HepG2 (cell line): ENCODE measurements at regions not wholly inside any gene's neighbourhood (a gene's known extent, or its start where the extent isn't known, plus 50 kb on each side); places are given as distances from the start of the nearest gene placed in this dataset.

ENCODE experiments used
- ATAC-seq: fragments of 200-7000 bp; cut with Tn5 transposase; 3 replicates; pipeline ENCODE4 v1.9.1; 2020; ENCODE audit warnings: mild to moderate bottlenecking, moderate library complexity
- BruUV-seq: library from RNA; stranded (reverse); fragments of 400-500 nt; replicated peaks from 2 replicates; lab custom pipeline; 2021; lab: Mats Ljungman, UMichigan
- CTCF ChIA-PET: fragments of 300-600 bp; formaldehyde crosslinking; extraction: SDS; loops from one replicate; lab custom pipeline; 2021; ENCODE audit warnings: low total read pairs, inconsistent platforms, low intra/inter-chr PET ratio; lab: Yijun Ruan, JAX
- POLR2A ChIA-PET: fragments of 350-600 bp; sonication (Branson Sonifier 250); formaldehyde crosslinking; loops from one replicate; lab custom pipeline; 2020; ENCODE audit warnings: antibody characterized with exemption, inconsistent platforms; lab: Yijun Ruan, JAX
- DNase-seq: peaks from one replicate; pipeline ENCODE4 v3.0.0-alpha.2; 2015; ENCODE audit warnings: low spot score
- FAIRE-seq: peaks from 3 replicates; lab custom pipeline; 2011; peaks lifted over from hg19 to GRCh38; lab: Jason Lieb, UNC
- H2AFZ ChIP-seq: one replicate; pipeline ENCODE4 v1.6.1; 2011; ENCODE audit warnings: low read length, inconsistent platforms
- H3K27ac ChIP-seq: fragments of 300-600 bp; 3 replicates; pipeline ENCODE4 v1.8.0; 2011; ENCODE audit warnings: mixed run types, mild to moderate bottlenecking, mixed read lengths, low read length, inconsistent platforms; ENCODE audit not compliant: insufficient read depth; ENCODE audit errors: extremely low read length
- H3K27me3 ChIP-seq, 2 experiments: fragments of 200-600 bp in 1 of 2; 2 replicates in 1 of 2; 3 replicates in 1 of 2; pipeline versions ENCODE4 v1.6.0 to v1.8.0; 2011; ENCODE audit warnings: low read length in 2 of 2, mild to moderate bottlenecking in 2 of 2, moderate library complexity in 2 of 2, inconsistent platforms in 1 of 2; ENCODE audit not compliant: insufficient read depth in 2 of 2, control insufficient read depth in 1 of 2
- H3K36me3 ChIP-seq, 2 experiments: fragments of 200-600 bp in 1 of 2; replicated peaks in 1 of 2; 2 replicates in 1 of 2; 3 replicates in 1 of 2; pipeline versions ENCODE4 v1.5.1 to v1.8.0; 2011; ENCODE audit warnings: low read length in 2 of 2, inconsistent platforms in 1 of 2; ENCODE audit not compliant: insufficient read depth in 2 of 2, control insufficient read depth in 1 of 2
- H3K4me1 ChIP-seq: 2 replicates; pipeline ENCODE4 v1.5.1; 2012; ENCODE audit warnings: low read length, inconsistent platforms; ENCODE audit not compliant: insufficient read depth
- H3K4me2 ChIP-seq: 2 replicates; pipeline ENCODE4 v1.6.0; 2011; ENCODE audit warnings: low read depth, low read length, inconsistent platforms
- H3K4me3 ChIP-seq, 3 experiments: fragments of 200-600 bp in 1 of 3; sonication (generic), shearing (Covaris generic) in 1 of 3; replicated peaks in 1 of 3; 2 replicates each; pipeline ENCODE4 v1.5.1; 2011 to 2016; ENCODE audit warnings: low read length in 3 of 3, inconsistent platforms in 2 of 3, low read depth in 2 of 3, mild to moderate bottlenecking in 2 of 3, control low read depth in 1 of 3, mixed read lengths in 1 of 3; ENCODE audit not compliant: insufficient read depth in 1 of 3
- H3K79me2 ChIP-seq: one replicate; pipeline ENCODE4 v1.6.1; 2011; ENCODE audit warnings: low read length, inconsistent platforms; ENCODE audit not compliant: insufficient read depth
- H3K9ac ChIP-seq: 2 replicates; pipeline ENCODE4 v1.6.0; 2011; ENCODE audit warnings: mild to moderate bottlenecking, low read depth, low read length, inconsistent platforms; ENCODE audit not compliant: insufficient read depth
- H3K9me3 ChIP-seq: 2 replicates; pipeline ENCODE4 v1.5.1; 2012; ENCODE audit warnings: mild to moderate bottlenecking, low read length
- H4K20me1 ChIP-seq: 2 replicates; pipeline ENCODE4 v1.6.0; 2011; ENCODE audit warnings: inconsistent platforms, mild to moderate bottlenecking, low read length, moderate library complexity; ENCODE audit not compliant: insufficient read depth
- CHD2 ChIP-seq: IDR thresholded peaks from 2 replicates; pipeline ENCODE4 v1.6.1; 2011; ENCODE audit warnings: low read depth, low read length, improper control_type of control experiment
- GLI4 ChIP-seq: sonication (generic); formaldehyde crosslinking; IDR thresholded peaks from 2 replicates; pipeline ENCODE4 v1.5.1; 2020; ENCODE audit warnings: missing genetic modification reagents, mild to moderate bottlenecking, moderate library complexity, borderline replicate concordance
- POLR2AphosphoS2 ChIP-seq: IDR thresholded peaks from 2 replicates; pipeline ENCODE4 v1.6.1; 2011; ENCODE audit warnings: low read depth, low read length, improper control_type of control experiment
- SP1 ChIP-seq, 2 experiments: fragments of 450-650 bp in 1 of 2; sonication (generic) in 1 of 2; formaldehyde crosslinking in 1 of 2; IDR thresholded peaks; 2 replicates each; pipeline versions ENCODE4 v1.4.0 to v1.6.1; 2016 to 2020; ENCODE audit warnings: missing genetic modification reagents in 1 of 2
- SRY ChIP-seq: sonication (generic); formaldehyde crosslinking; IDR thresholded peaks from 2 replicates; pipeline ENCODE4 v1.8.0; 2022; ENCODE audit warnings: mild to moderate bottlenecking, missing genetic modification reagents
- ZNF292 ChIP-seq: sonication (generic); formaldehyde crosslinking; IDR thresholded peaks from 2 replicates; pipeline ENCODE4 v1.8.1; 2022; ENCODE audit warnings: mild to moderate bottlenecking, low read depth, missing genetic modification reagents, borderline replicate concordance
- ZNF441 ChIP-seq: sonication (generic); formaldehyde crosslinking; IDR thresholded peaks from 2 replicates; pipeline ENCODE4 v1.7.0; 2021; ENCODE audit warnings: missing genetic modification reagents, borderline replicate concordance
- ZNF607 ChIP-seq: sonication (generic); formaldehyde crosslinking; IDR thresholded peaks from 2 replicates; pipeline ENCODE4 v1.5.1; 2020; ENCODE audit warnings: missing genetic modification reagents, mild to moderate bottlenecking, borderline replicate concordance
- ZNF670 ChIP-seq: sonication (generic); formaldehyde crosslinking; IDR thresholded peaks from 2 replicates; pipeline ENCODE4 v1.8.0; 2022; ENCODE audit warnings: mild to moderate bottlenecking, missing genetic modification reagents, borderline replicate concordance
- ZNF775 ChIP-seq: sonication (generic); formaldehyde crosslinking; IDR thresholded peaks from 2 replicates; pipeline ENCODE4 v1.4.0; 2020; ENCODE audit warnings: missing genetic modification reagents, mild to moderate bottlenecking, moderate library complexity, borderline replicate concordance
- WGBS: methylation state at CpG from one replicate; pipeline ENCODE4 v1.1.6; 2017; ENCODE audit warnings: low lambda C conversion rate; 5-methylcytosine and 5-hydroxymethylcytosine counted together
- in situ Hi-C: cut with HindIII; loops from 2 replicates; pipeline ENCODE4 v1.10.0; 2017; ENCODE audit warnings: low pct_unique_long_range_greater_than_20kb; ENCODE audit not compliant: extremely low pct_ligation_motif_present
- intact Hi-C: fragments of 100-400 bp; cut with micrococcal nuclease; formaldehyde crosslinking; loops from one replicate; pipeline ENCODE4 v1.10.0; 2022; ENCODE audit not compliant: unreplicated experiment
- TF ChIP-seq, protein P1 (sequence below): sonication (generic); formaldehyde crosslinking; IDR thresholded peaks from 2 replicates; pipeline ENCODE4 v1.4.0; 2020; ENCODE audit warnings: missing genetic modification reagents
- TF ChIP-seq, protein P2 (sequence below): IDR thresholded peaks from 2 replicates; pipeline ENCODE4 v1.6.1; 2016; ENCODE audit warnings: missing biosample characterization, missing genetic modification reagents, low read depth
- TF ChIP-seq, protein P3 (sequence below): sonication (generic); formaldehyde crosslinking; IDR thresholded peaks from 2 replicates; pipeline ENCODE4 v1.8.1; 2023; ENCODE audit warnings: mild to moderate bottlenecking, missing genetic modification reagents

DNA sequence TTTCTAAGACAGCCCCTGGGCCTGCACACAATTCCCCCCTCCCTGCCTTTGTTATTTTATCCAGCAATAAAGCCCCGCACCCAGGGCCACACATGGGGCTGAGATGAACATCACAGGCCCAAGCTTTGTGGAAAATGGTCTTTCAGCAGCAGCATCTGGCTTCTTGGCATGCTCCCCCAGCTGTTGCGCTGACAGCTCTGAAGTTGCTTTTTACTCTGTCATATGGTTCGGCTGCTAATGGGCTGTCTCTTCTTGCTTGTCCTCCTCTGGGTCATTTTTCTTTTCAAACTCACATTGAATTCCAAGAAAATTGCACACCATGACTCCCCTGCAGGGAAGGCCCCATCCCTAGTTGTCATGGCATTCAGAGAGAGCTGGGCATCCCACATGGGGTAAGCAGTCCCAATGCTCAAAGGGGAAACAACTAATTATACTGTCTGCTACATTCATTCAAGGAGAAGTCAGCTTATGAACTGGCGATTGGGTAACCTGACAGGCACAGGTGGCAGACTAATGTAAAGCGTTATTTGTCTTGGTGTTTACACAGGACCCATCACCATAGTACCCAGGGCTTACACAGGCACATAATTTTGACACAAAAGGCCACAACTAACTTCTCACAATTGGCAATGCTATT, 74.0 kb upstream of the CDKN3 start (continued):
- TF ChIP-seq SP1 (IDR thresholded peaks at IDR 0.05) (no peak), SP1 (CRISPR knock-in tag; IDR thresholded peaks at IDR 0.05) (no peak), ZNF292 (CRISPR knock-in tag) (no peak), ZNF441 (CRISPR knock-in tag) (no peak), CHD2 (no peak), ZNF775 (CRISPR knock-in tag) (no peak)
- TF ChIP-seq, protein P1, sequence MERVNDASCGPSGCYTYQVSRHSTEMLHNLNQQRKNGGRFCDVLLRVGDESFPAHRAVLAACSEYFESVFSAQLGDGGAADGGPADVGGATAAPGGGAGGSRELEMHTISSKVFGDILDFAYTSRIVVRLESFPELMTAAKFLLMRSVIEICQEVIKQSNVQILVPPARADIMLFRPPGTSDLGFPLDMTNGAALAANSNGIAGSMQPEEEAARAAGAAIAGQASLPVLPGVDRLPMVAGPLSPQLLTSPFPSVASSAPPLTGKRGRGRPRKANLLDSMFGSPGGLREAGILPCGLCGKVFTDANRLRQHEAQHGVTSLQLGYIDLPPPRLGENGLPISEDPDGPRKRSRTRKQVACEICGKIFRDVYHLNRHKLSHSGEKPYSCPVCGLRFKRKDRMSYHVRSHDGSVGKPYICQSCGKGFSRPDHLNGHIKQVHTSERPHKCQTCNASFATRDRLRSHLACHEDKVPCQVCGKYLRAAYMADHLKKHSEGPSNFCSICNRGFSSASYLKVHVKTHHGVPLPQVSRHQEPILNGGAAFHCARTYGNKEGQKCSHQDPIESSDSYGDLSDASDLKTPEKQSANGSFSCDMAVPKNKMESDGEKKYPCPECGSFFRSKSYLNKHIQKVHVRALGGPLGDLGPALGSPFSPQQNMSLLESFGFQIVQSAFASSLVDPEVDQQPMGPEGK, result no peak
- TF ChIP-seq, protein P2, sequence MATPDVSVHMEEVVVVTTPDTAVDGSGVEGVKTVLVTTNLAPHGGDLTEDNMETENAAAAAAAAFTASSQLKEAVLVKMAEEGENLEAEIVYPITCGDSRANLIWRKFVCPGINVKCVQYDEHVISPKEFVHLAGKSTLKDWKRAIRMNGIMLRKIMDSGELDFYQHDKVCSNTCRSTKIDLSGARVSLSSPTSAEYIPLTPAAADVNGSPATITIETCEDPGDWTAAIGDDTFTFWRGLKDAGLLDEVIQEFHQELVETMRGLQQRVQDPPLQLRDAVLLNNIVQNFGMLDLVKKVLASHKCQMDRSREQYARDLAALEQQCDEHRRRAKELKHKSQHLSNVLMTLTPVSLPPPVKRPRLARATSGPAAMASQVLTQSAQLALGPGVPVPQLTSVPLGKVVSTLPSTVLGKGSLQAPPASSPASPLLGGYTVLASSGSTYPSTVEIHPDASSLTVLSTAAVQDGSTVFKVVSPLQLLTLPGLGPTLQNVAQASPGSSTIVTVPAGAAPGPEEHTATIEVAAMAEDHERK (CRISPR knock-in tag), result no peak

DNA sequence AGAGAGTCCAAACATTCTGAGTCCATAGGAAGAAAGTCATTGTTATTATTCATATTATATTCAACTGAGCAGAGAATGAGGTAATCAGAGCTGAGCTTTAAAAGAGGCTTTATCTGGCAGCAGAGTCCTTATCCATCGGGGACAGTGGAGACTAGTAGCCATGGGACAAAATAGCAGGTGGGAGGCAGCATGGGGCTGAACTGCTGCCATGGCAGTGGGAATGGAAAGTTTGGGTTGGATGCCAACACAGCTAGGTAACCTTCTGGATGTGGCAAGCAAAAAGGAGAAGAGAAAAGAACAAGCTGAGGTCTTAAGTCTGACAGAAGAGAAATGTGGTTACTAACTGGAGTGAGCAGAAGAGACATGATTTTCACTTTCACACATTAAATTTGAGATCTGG, 71.0 kb upstream of the CDKN3 start:
- in situ Hi-C loops (no loop called here), intact Hi-C loops (no loop called here)
- peaks cover 30% of the 10 kb centered on the region for H3K4me1 ChIP-seq
- FAIRE-seq (no peak), DNase-seq (no peak), ATAC-seq (no peak)
- H3K27me3 ChIP-seq, result peaks cover 0 to 1% of the 10 kb centered on the region in 2 experiments; a peak in 1 of 5 replicates
- H3K36me3 ChIP-seq, result no peaks in the 10 kb centered on the region
- CTCF ChIA-PET, result no interaction called here
- WGBS, result 73% methylated on average over 1 of the region's 1 CpG
- BruUV-seq, result no TSS peak
- H3K9me3 ChIP-seq, result no peaks in the 10 kb centered on the region
- no peak for TF ChIP-seq GLI4 (CRISPR knock-in tag)
- no peak for TF ChIP-seq ZNF670 (CRISPR knock-in tag)
- no peak for TF ChIP-seq SRY (CRISPR knock-in tag)
- no peak for TF ChIP-seq POLR2AphosphoS2
- TF ChIP-seq, protein P3, sequence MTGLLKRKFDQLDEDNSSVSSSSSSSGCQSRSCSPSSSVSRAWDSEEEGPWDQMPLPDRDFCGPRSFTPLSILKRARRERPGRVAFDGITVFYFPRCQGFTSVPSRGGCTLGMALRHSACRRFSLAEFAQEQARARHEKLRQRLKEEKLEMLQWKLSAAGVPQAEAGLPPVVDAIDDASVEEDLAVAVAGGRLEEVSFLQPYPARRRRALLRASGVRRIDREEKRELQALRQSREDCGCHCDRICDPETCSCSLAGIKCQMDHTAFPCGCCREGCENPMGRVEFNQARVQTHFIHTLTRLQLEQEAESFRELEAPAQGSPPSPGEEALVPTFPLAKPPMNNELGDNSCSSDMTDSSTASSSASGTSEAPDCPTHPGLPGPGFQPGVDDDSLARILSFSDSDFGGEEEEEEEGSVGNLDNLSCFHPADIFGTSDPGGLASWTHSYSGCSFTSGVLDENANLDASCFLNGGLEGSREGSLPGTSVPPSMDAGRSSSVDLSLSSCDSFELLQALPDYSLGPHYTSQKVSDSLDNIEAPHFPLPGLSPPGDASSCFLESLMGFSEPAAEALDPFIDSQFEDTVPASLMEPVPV (CRISPR knock-in tag), result no peak
- TF ChIP-seq ZNF607 (CRISPR knock-in tag), result no peak
- H3K4me2 ChIP-seq, result no peak overlapping the region
- no peak overlapping the region for H3K4me3 ChIP-seq
- POLR2A ChIA-PET, result no interaction called here
- H4K20me1 ChIP-seq, result no peaks in the 10 kb centered on the region
- no peak overlapping the region for H3K27ac ChIP-seq
- H3K79me2 ChIP-seq, result no peaks in the 10 kb centered on the region
- H3K9ac ChIP-seq, result no peak overlapping the region
- H2AFZ ChIP-seq, result no peak overlapping the region
